ENCODE measurements at regions not wholly inside any gene's neighbourhood (a gene's known extent, or its start where the extent isn't known, plus 50 kb on each side); places are given as distances from the start of the nearest gene placed in this dataset.
A peak's percentile ranks its signal among the peaks of the same experiment; 100 is the strongest.
"Not testable (repeated sequence)": the region's sequence is repeated elsewhere in the genome, so short reads cannot be mapped to it uniquely, and the experiment has no call there.

DNA sequence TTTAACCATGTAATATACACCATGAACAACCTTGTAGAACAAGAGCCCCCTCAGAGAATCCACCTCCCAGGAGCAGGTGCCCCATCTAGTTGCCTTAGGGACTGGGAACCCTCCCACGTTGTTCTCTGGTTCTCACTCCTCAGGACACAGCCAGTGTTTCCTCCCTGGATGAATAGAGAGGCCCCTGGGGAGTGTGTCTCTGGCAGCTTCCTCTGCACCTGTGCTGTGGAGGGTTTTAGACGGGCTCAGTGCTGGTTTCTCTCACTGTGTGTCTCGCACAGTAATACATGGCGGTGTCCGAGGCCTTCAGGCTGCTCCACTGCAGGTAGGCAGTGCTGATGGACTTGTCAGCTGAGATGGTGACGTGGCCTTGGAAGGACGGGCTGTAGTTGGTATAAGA is 581.3 kb downstream of the TMEM121 start:
- DNase-seq = no peak

- no peak for DNase-seq
Observed at GRCh38 chr14:106109337-106109736, 583.0 kb downstream of the TMEM121 start.

- no peak for DNase-seq
Observed at GRCh38 chr14:106115401-106115800, 589.0 kb downstream of the TMEM121 start.

- DNase-seq = not testable (repeated sequence)
Observed at GRCh38 chr14:106116339-106116930, 590.1 kb downstream of the TMEM121 start.

DNA sequence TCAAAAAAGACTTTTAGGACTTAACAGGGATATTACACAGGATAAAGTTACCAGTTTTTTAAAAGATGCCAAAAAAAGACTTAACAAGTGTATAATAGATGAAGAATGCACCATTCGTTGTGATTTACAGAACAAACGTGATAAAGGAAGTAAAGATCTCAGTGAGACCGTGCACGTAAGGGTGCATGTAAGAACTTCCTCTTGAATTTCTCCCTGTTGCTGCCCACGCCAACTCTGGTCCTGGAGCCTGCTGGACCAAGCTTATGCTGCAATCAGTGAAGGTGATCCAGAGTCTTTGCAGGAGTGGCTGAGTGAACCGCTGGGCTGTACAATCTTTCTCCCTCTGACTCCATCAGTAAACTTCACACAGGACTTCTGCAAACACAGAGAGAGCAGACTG is 593.7 kb downstream of the TMEM121 start:
- no peak for DNase-seq

DNA sequence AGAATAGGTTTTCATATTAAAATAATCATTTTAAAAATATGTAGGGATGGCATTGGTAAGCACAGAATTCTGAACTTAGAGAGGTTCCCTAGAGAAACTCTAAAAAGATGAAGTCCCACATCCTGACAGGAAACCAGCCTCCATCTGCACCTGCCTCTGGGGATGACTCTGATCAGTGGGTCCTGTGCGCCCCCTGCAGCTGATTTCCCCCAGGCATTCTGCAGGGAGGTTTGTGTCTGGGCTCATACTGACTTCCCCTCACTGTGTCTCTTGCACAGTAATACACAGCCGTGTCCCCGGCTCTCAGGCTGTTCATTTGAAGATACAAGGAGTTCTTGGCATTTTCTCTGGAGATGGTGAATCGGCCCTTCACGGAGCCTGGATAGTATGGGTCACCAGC is 602.9 kb downstream of the TMEM121 start:
- DNase-seq = peak; percentile 52

DNA sequence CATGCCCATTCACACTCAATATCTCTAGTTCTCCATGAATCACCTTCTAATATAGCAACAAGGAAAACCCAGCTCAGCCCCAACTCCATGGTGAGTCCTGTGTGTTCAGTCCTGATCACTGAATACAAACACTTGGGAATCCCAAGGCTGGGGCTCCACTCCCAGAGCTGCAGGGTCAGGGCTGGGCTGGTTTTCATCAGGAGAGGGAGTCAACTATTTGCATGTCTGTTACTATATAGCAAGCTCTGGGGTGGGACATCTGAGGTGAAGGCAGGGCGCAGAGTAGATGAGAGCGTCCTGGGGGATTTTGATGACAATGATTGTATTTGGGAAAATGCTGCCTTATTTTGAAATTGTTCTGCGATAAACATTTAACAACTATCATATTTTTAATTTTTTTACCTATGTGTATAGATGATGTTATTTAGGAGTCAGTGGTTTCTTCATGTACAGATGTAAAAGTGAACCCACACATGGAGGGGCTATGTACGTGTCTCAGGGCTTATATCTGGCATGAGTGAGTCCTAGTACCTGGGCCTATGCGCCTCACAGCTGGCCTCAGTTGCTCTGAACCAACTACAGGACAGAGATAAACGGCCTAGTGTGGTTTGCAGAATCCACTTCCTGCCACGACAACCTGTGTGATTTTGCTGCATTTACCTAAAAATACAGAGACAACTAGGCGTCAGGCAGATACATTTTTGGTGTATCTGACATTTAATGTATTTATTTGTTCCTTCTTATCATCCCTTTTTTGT is 603.7 kb downstream of the TMEM121 start:
- not testable (repeated sequence) for DNase-seq

DNA sequence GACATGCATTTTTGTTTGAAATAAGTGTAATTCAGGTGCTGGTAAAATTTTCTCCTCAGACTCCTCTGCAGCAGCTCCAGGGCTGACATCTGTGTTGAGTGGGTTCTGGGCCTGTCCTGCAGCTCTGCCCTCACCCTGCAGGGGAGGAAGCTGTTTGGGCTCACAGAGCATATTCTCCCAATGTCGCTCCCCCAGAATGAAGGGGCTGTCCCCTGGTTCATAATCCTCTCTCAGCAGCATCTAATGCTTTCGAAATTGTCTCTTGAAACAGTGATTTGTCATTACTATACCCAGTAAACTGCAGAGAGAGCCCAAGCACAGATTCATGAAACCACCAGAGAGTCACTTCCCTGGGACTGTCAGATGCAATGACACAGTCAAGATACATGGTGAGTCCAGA is 606.7 kb downstream of the TMEM121 start:
- peak; percentile 77 for DNase-seq

- DNase-seq = no peak
Observed at GRCh38 chr14:106134886-106135285, 608.5 kb downstream of the TMEM121 start.

DNA sequence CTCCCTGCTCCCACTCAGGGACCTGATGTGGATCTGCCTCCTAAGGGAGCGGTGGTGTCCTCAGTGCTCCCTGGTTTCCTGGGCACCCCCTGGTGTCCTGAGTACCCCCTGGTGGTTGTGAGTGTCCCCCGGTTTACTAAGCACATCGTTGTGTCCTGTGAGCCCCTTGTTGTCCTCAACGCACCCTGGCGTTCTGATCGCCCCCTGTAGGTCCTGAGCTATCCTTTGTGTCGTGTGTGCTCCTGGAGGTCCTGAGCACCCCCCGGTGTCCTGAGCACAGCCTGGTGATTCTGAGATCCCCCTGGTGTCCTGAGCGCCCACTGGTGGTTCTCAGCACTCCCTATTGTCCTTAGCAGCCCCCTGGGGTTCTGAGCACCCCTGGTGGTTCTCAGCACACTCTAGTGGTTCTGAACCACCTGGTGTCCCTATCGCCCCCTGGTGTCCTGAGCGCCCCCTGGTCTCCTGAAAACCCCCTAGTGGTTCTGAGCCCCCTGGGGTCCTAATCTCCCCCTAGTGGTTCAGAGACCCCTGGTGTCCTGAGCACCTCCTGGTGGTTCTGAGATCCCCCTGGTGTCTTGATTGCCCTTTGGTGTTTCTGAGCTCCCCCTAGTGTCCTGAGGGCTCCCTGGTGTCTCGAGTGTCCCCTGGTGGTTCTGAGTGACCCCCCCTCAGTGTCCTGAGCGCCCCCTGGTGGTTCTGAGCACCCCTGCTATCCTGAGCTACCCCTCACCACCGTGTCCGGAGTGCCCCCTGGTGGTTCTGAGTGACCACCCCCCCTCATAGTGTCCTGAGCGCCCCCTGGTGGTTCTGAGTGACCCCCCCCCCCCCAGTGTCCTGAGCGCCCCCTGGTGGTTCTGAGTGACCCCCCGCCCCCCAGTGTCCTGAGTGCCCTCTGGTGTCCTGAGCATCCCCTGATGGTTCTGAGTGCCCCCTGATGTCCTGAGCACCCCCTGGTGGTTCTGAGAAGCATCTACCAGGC is 615.1 kb downstream of the TMEM121 start:
- peak; percentile 72 for DNase-seq

DNA sequence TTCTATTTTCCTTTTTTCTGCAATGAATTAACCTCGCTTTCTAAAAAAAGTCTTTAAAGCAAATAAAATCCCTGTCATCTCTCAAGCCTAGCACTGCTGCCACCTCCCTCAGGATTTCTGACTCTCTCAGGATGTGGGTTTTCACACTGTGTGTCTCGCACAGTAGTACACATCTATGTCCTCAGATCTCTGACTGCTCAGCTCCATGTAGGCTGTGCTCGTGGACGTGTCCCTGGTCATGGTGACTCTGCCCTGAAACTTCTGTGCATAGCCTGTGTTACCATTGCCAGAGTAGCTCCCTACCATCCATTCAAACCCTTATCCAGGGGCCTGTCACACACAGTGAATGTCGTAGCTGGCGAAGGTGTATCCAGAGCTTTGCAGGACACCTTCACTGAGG is 619.3 kb downstream of the TMEM121 start:
- DNase-seq = peak; percentile 31

- DNase-seq = peak; percentile 87
Observed at GRCh38 chr14:106153362-106153955, 627.1 kb downstream of the TMEM121 start.

DNA sequence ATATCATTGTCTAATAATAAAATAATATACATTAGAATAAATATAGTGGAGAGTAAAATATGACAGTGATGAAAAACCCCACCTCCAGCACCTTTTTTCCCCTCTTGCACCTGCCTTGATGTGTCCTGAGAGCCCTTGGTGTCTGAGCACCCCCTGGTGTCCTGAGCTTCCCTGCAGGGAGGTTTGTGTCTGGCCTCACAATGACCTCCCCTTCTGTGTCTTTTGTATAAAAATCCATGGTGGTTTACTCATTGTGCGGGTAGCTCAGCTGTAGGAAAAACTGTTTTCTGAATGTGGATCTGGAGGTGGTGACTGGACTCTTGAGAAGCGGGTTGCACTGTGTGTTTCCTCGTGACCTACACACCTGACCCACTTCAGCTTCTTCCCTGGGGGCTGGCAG is 636.9 kb downstream of the TMEM121 start:
- DNase-seq = no peak

- not testable (repeated sequence) for DNase-seq
Observed at GRCh38 chr14:106163812-106164211, 637.4 kb downstream of the TMEM121 start.

GRCh38 chr14:106166232-106166631 is 639.8 kb downstream of the TMEM121 start:
- no peak for DNase-seq

GRCh38 chr14:106166650-106167204 is 640.3 kb downstream of the TMEM121 start:
- DNase-seq = no peak

- peak; percentile 89 for DNase-seq
Observed at GRCh38 chr14:106170163-106170658, 643.8 kb downstream of the TMEM121 start.

DNA sequence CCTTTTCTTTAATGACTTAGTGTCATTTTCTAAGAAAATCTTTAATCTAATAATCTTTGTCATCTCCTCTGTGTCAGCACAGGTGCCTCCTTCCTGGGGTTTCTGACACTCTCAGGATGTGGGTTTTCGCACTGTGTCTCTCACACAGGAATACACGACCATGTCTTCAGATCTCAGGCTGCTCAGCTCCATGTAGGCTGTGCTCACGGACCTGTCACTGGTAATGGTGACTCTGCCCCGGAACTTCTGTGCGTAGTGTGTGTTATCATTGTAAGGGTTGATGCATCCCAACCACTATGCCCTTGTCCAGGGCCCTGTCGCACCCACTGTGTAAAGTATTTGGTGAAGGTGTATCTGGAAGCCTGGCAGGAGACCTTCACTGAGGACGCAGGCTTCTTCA is 647.8 kb downstream of the TMEM121 start:
- peak; percentile 76 for DNase-seq

GRCh38 chr14:106177266-106178246 is 651.2 kb downstream of the TMEM121 start:
- peak; percentile 76 for DNase-seq

DNA sequence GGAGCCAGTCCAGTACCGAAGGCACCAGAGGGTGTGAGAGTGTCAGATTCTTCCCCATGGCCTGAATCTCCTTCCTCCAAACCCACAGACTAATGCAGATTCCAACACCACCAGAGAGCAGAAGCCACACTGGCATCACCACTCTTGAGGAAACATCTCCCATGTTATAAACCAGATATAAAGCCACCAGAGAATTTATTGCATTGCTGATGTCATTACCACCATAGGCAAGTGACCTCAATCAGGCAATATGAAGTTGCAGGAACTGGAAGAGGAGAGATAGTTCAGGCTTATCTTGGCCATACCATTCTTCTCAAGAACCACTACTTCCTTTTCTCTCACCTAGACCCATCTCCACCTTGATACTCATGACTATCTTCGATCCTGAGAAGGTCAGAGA is 653.4 kb downstream of the TMEM121 start:
- no peak for DNase-seq

GRCh38 chr14:106184771-106185170 is 658.4 kb downstream of the TMEM121 start:
- DNase-seq = peak; percentile 88
